T-cell (primary cell): ENCODE measurements at regions not wholly inside any gene's neighbourhood (a gene's known extent, or its start where the extent isn't known, plus 50 kb on each side); places are given as distances from the start of the nearest gene placed in this dataset.
"Not testable (repeated sequence)": the region's sequence is repeated elsewhere in the genome, so short reads cannot be mapped to it uniquely, and the experiment has no call there.

Experiments
- ATAC-seq, 4 experiments: fragments of 200-7000 bp in 3 of 4; fragments of 150-1000 bp in 1 of 4; cut with Tn5 transposase; replicated peaks in 1 of 4; 1 replicate in 3 of 4; 2 replicates in 1 of 4; pipeline ENCODE4 v1.10.0; 2021; ENCODE audit warnings: moderate library complexity in 3 of 4, mild to moderate bottlenecking in 2 of 4, moderate number of reproducible peaks in 1 of 4
- CTCF ChIA-PET, 2 donors: fragments of 300-600 bp; sonication (Branson Sonifier 250); formaldehyde crosslinking; loops; one replicate each; lab custom pipeline; 2022; ENCODE audit warnings: antibody characterized with exemption in 2 of 2; lab: Charles Lee
- POLR2A ChIA-PET, 2 donors: fragments of 300-600 bp; sonication (Branson Sonifier 250); formaldehyde crosslinking; loops; one replicate each; lab custom pipeline; 2022; ENCODE audit warnings: antibody characterized with exemption in 2 of 2; lab: Charles Lee
- DNase-seq, 35 experiments: peaks; one replicate each; pipeline versions ENCODE4 v3.0.0 to v3.0.0-alpha.2; 2013 to 2023
- H3K27ac ChIP-seq: one replicate; pipeline ENCODE4 v1.5.1; 2013; ENCODE audit warnings: low read length
- H3K27me3 ChIP-seq, 2 experiments: replicated peaks in 1 of 2; 1 replicate in 1 of 2; 2 replicates in 1 of 2; pipeline versions ENCODE4 v1.6.1 to v1.7.0; 2013; ENCODE audit warnings: low read length in 1 of 2, mixed read lengths in 1 of 2; ENCODE audit not compliant: control insufficient read depth in 2 of 2, insufficient read depth in 2 of 2; ENCODE audit errors: extremely low read depth in 1 of 2
- H3K36me3 ChIP-seq, 2 donors: 1 replicate in 1 of 2; 2 replicates in 1 of 2; pipeline versions ENCODE4 v1.6.1 to v1.7.0; 2013; ENCODE audit warnings: low read length in 1 of 2; ENCODE audit not compliant: control insufficient read depth in 2 of 2, insufficient read depth in 1 of 2; ENCODE audit errors: extremely low read depth in 1 of 2
- H3K4me1 ChIP-seq, 2 experiments: 1 replicate in 1 of 2; 2 replicates in 1 of 2; pipeline versions ENCODE4 v1.6.1 to v1.7.0; 2013; ENCODE audit warnings: low read length in 2 of 2, mixed read lengths in 1 of 2; ENCODE audit not compliant: insufficient read depth in 2 of 2, control insufficient read depth in 1 of 2; ENCODE audit errors: extremely low read depth in 1 of 2
- H3K4me3 ChIP-seq, 2 donors: 1 replicate in 1 of 2; 2 replicates in 1 of 2; pipeline versions ENCODE4 v1.5.1 to v1.7.0; 2013; ENCODE audit warnings: mild to moderate bottlenecking in 2 of 2, low read length in 1 of 2, moderate library complexity in 1 of 2; ENCODE audit not compliant: control insufficient read depth in 1 of 2; ENCODE audit errors: extremely low read depth in 1 of 2
- H3K9me3 ChIP-seq: 2 replicates; pipeline ENCODE4 v1.7.0; 2013
- H3K27ac Mint-ChIP-seq, 2 donors: one replicate each; pipeline ENCODE4 v1.8.0; 2020 to 2021; ENCODE audit warnings: mild to moderate bottlenecking in 2 of 2, mixed read lengths in 2 of 2
- H3K27me3 Mint-ChIP-seq, 2 donors: one replicate each; pipeline ENCODE4 v1.8.0; 2021 to 2022; ENCODE audit warnings: mixed read lengths in 2 of 2
- H3K36me3 Mint-ChIP-seq: one replicate; pipeline ENCODE4 v1.8.0; 2021; ENCODE audit warnings: mixed read lengths
- H3K4me1 Mint-ChIP-seq, 3 donors: one replicate each; pipeline ENCODE4 v1.8.0; 2020 to 2022; ENCODE audit warnings: mixed read lengths in 3 of 3, mild to moderate bottlenecking in 1 of 3
- H3K4me3 Mint-ChIP-seq, 3 donors: one replicate each; pipeline ENCODE4 v1.8.0; 2020 to 2022; ENCODE audit warnings: mild to moderate bottlenecking in 3 of 3, mixed read lengths in 3 of 3, moderate library complexity in 3 of 3
- H3K9me3 Mint-ChIP-seq, 3 donors: one replicate each; pipeline ENCODE4 v1.8.0; 2020 to 2022; ENCODE audit warnings: mixed read lengths in 3 of 3
- WGBS: methylation state at CpG from one replicate; pipeline ENCODE4 v1.1.5; 2013; ENCODE audit warnings: missing lambda C conversion rate; ENCODE audit not compliant: insufficient coverage; 5-methylcytosine and 5-hydroxymethylcytosine counted together

- no peaks in the 10 kb centered on the region for H3K27me3 Mint-ChIP-seq
- 94% methylated on average over 36 of the region's 38 CpGs for WGBS
- ChIA-PET CTCF (interaction anchor here in 1 of 2 donors (0.6 kb wide), 1 partner anchor 1984 kb away, joined by 3 read pairs; no protein-coding TSS in a partner anchor), POLR2A (no interaction called here)
- Histone ChIP-seq H3K27ac (no peak overlapping the region), H3K9me3 (no peaks in the 10 kb centered on the region), H3K4me1 (peaks cover 0 to 11% of the 10 kb centered on the region in 2 experiments), H3K27me3 (no peaks in the 10 kb centered on the region), H3K36me3 (no peaks in the 10 kb centered on the region), H3K4me3 (no peak overlapping the region)
- DNase-seq: no peak
- H3K27ac Mint-ChIP-seq: no peak overlapping the region
- H3K4me1 Mint-ChIP-seq: peaks cover 0 to 8% (median 6%) of the 10 kb centered on the region in 3 donors
- no peak for ATAC-seq
- no peaks in the 10 kb centered on the region for H3K36me3 Mint-ChIP-seq
- H3K4me3 Mint-ChIP-seq: no peak overlapping the region
- H3K9me3 Mint-ChIP-seq: peaks cover 0 to 3% (median 0%) of the 10 kb centered on the region in 3 donors
Measured at GRCh38 chr2:212721026-212721451, 182.4 kb upstream of the ERBB4 start.

GRCh38 chr2:212715411-212715810 is 176.8 kb upstream of the ERBB4 start:
- H3K4me1 ChIP-seq, CTCF ChIA-PET, H3K9me3 ChIP-seq, DNase-seq, H3K27me3 Mint-ChIP-seq, H3K36me3 Mint-ChIP-seq, H3K4me3 ChIP-seq, H3K4me1 Mint-ChIP-seq, H3K36me3 ChIP-seq, H3K9me3 Mint-ChIP-seq, H3K27ac ChIP-seq, H3K27ac Mint-ChIP-seq, H3K27me3 ChIP-seq, POLR2A ChIA-PET, H3K4me3 Mint-ChIP-seq, ATAC-seq: not testable (repeated sequence)
- WGBS: no CpG with 5 or more reads among the region's 1 CpG

- no peak for DNase-seq
- no peaks in the 10 kb centered on the region for H3K4me1 ChIP-seq
- H3K36me3 ChIP-seq: no peaks in the 10 kb centered on the region
- H3K36me3 Mint-ChIP-seq: no peaks in the 10 kb centered on the region
- no peaks in the 10 kb centered on the region for H3K4me1 Mint-ChIP-seq
- no CpG with 5 or more reads among the region's 1 CpG for WGBS
- CTCF ChIA-PET: no interaction called here
- POLR2A ChIA-PET: no interaction called here
- H3K4me3 ChIP-seq: no peak overlapping the region
- ATAC-seq: no peak
- H3K9me3 ChIP-seq: no peaks in the 10 kb centered on the region
- no peak overlapping the region for H3K27ac ChIP-seq
- H3K4me3 Mint-ChIP-seq: no peak overlapping the region
- no peaks in the 10 kb centered on the region for H3K27me3 ChIP-seq
- H3K27me3 Mint-ChIP-seq: no peaks in the 10 kb centered on the region
- no peak overlapping the region for H3K27ac Mint-ChIP-seq
- no peaks in the 10 kb centered on the region for H3K9me3 Mint-ChIP-seq
Measured at GRCh38 chr2:212713681-212714080, 175.1 kb upstream of the ERBB4 start.

GRCh38 chr2:212712991-212713390 is 174.4 kb upstream of the ERBB4 start:
- Histone ChIP-seq H3K27me3 (no peaks in the 10 kb centered on the region), H3K4me1 (no peaks in the 10 kb centered on the region), H3K9me3 (no peaks in the 10 kb centered on the region), H3K36me3 (no peaks in the 10 kb centered on the region), H3K27ac (no peak overlapping the region), H3K4me3 (no peak overlapping the region)
- no peak for ATAC-seq
- 85% methylated on average over 1 of the region's 1 CpG for WGBS
- Mint-ChIP-seq H3K4me1 (no peaks in the 10 kb centered on the region), H3K9me3 (no peaks in the 10 kb centered on the region), H3K27ac (no peak overlapping the region), H3K4me3 (no peak overlapping the region), H3K27me3 (no peaks in the 10 kb centered on the region), H3K36me3 (no peaks in the 10 kb centered on the region)
- DNase-seq: no peak
- CTCF ChIA-PET: no interaction called here
- POLR2A ChIA-PET: no interaction called here

GRCh38 chr2:212712466-212712865 is 173.9 kb upstream of the ERBB4 start:
- Mint-ChIP-seq H3K4me3 (no peak overlapping the region), H3K27ac (no peak overlapping the region), H3K9me3 (no peaks in the 10 kb centered on the region), H3K36me3 (no peaks in the 10 kb centered on the region), H3K4me1 (no peaks in the 10 kb centered on the region), H3K27me3 (no peaks in the 10 kb centered on the region)
- 67% methylated on average over 1 of the region's 5 CpGs for WGBS
- no peak overlapping the region for H3K27ac ChIP-seq
- CTCF ChIA-PET: no interaction called here
- no peaks in the 10 kb centered on the region for H3K36me3 ChIP-seq
- no peaks in the 10 kb centered on the region for H3K27me3 ChIP-seq
- no peak for DNase-seq
- POLR2A ChIA-PET: no interaction called here
- H3K4me1 ChIP-seq: no peaks in the 10 kb centered on the region
- ATAC-seq: no peak
- no peaks in the 10 kb centered on the region for H3K9me3 ChIP-seq
- no peak overlapping the region for H3K4me3 ChIP-seq

- ATAC-seq (no peak), DNase-seq (no peak)
- H3K27me3 Mint-ChIP-seq: no peaks in the 10 kb centered on the region
- H3K36me3 Mint-ChIP-seq: no peaks in the 10 kb centered on the region
- Histone ChIP-seq H3K4me3 (no peak overlapping the region), H3K36me3 (no peaks in the 10 kb centered on the region), H3K27ac (no peak overlapping the region), H3K4me1 (no peaks in the 10 kb centered on the region), H3K9me3 (no peaks in the 10 kb centered on the region), H3K27me3 (no peaks in the 10 kb centered on the region)
- no peak overlapping the region for H3K27ac Mint-ChIP-seq
- ChIA-PET POLR2A (no interaction called here), CTCF (no interaction called here)
- H3K9me3 Mint-ChIP-seq: no peaks in the 10 kb centered on the region
- no peaks in the 10 kb centered on the region for H3K4me1 Mint-ChIP-seq
- no peak overlapping the region for H3K4me3 Mint-ChIP-seq
- no CpG with 5 or more reads among the region's 3 CpGs for WGBS
Measured at GRCh38 chr2:212711856-212712255, 173.3 kb upstream of the ERBB4 start.

GRCh38 chr2:212709280-212709679 is 170.7 kb upstream of the ERBB4 start:
- no peaks in the 10 kb centered on the region for H3K9me3 Mint-ChIP-seq
- Histone ChIP-seq H3K9me3 (no peaks in the 10 kb centered on the region), H3K27me3 (no peaks in the 10 kb centered on the region), H3K4me1 (no peaks in the 10 kb centered on the region), H3K36me3 (no peaks in the 10 kb centered on the region), H3K27ac (no peak overlapping the region), H3K4me3 (no peak overlapping the region)
- ATAC-seq: no peak
- no peak overlapping the region for H3K27ac Mint-ChIP-seq
- WGBS: 83% methylated on average over 1 of the region's 3 CpGs
- no peaks in the 10 kb centered on the region for H3K27me3 Mint-ChIP-seq
- H3K4me1 Mint-ChIP-seq: no peaks in the 10 kb centered on the region
- POLR2A ChIA-PET: no interaction called here
- no peak for DNase-seq
- CTCF ChIA-PET: no interaction called here
- no peak overlapping the region for H3K4me3 Mint-ChIP-seq
- no peaks in the 10 kb centered on the region for H3K36me3 Mint-ChIP-seq
